HG03045 (cell line): ENCODE measurements at regions not wholly inside any gene's neighbourhood (a gene's known extent, or its start where the extent isn't known, plus 50 kb on each side); places are given as distances from the start of the nearest gene placed in this dataset.

Source experiments
- ATAC-seq: cut with Tn5 transposase; IDR thresholded peaks from one replicate; pipeline ENCODE4 v1.9.1; 2021; ENCODE audit warnings: mild to moderate bottlenecking, moderate library complexity; ENCODE audit not compliant: unreplicated experiment

DNA sequence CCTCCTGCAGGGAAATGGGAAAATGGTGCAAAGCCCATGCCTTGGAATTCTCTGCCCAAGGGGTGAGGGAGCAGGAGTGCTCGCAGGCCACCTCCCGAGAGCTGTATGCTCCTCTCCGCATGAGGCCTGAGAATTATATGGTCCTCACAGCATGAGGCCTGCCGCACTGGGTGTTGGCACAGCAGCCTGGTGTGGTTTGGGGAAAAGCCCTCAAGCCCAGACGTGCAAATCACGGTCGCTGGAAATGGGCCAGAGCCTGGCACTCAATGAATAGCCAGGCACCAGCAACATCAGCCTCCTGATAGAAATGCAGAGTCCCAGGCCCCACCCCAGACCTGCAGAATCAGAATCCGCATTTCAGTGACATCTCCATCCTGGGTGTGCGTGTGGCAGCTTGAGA is 156.4 kb upstream of the FOXF1 start:
- ATAC-seq, result no peak

DNA sequence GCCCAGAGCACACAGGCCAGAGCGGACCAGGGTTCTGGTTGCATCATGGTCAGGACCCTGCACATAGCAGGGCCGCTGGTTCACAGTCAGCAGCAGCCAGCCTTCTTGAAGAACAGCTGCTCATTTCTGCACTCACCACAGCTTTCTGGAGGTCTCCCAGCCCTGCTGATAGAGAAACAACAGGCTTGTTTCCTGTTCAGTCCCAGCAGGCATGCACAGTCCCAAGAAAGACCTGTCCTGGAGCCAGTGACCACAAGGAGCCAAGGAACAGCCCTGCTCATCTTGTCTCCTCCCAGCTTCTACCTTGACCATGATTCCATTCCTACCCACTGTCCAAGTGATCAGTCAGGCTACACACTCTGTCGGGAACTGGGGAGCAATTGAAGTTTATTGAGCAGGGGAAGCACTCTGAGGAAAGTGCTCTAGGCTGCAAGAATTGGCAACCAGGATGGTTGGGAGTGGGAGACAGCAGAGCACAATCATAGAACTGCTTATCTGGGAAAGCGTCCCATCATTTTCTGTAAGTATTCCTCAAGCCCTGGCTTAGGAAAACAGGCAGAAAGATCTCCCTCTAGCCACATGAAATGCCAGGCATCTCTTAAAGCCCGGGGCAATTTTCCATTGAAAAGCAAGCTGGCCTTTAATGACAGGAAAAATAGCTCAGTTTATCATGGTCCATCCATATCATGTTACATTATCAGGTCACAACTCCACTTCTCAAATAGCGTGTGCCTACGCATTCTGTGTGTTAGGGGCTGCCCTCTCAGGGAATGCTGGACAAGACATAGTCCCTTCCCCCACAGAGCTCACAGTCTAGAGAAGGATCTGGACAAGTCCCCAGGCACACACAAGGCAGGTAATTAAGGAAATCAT is 155.4 kb upstream of the FOXF1 start:
- ATAC-seq, result no peak

DNA sequence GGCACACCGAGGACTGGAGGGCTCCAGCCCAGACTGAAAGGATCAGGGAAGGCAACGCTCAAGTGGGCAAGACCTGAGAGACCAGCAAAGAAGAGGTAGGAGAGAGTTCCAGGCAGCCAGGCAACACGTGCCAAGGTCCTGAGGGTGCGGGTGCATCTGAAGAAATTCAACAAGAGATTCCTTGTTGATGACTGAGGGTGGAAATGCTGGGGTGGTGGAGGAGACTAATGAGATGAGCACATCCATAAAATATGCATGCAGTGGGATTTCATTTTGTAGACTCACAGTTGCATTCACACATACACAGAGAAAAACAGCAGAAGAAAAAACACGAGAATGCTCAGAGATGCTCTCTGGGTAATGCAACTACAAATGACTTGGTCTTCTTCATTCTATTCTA is 154.8 kb upstream of the FOXF1 start:
- ATAC-seq, result no peak

DNA sequence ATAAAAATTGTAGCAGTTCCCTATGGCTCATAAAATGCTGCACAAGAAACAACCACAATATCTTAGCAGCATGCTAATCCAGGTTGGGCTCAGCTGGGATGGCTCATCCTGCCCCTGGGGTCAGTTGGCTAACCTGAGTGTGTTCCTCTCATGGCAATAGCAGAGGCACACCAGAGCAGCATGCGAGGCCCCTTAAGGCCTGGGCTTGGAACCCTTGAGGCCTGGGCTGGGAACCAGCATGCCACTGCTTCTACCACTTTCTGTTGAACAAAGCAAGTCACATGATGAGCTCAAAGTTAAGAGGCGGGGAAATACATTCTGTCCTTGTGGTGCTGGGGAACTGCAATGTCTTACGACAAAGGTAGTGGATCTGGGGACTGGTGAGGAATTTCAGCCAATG is 154.4 kb upstream of the FOXF1 start:
- ATAC-seq, result no peak

DNA sequence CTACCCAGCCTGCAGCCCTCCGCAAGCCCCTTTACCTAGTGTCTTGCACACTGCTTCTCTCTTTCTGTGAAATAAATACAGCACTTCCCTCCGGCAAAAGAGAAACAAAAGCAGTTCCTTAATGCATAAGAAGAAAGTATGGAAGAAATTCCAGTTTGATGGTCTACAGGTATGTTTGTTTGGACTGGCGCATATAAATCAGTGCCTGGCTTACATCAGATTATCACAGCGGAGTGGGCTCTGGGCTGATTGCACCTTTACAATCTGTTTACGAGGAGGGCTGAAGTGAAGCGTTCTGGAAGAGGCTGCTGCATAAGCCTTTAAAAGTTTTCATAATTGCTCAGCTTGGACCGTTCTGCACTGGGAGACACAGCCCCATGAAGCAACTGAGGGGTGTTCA is 153.5 kb upstream of the FOXF1 start:
- ATAC-seq, result no peak

DNA sequence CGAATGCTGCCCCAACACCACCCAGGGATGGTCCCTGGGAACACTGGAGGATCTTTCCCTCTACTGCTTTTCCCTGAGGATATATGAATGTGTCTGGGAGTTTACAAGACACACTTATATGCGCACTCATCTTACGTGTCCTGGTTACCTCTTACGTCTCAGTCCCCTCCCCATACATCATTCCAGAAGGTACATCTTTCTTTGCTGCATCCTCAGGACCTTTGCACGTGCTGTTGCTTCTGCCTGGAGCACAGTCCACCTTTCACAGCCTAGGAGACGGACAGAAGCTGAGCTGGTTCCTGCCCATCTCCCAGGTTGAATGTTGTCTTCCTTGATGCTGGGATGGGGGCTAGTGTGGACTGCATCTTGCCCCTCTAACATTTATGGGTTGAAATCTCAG is 153.0 kb upstream of the FOXF1 start:
- no peak for ATAC-seq

DNA sequence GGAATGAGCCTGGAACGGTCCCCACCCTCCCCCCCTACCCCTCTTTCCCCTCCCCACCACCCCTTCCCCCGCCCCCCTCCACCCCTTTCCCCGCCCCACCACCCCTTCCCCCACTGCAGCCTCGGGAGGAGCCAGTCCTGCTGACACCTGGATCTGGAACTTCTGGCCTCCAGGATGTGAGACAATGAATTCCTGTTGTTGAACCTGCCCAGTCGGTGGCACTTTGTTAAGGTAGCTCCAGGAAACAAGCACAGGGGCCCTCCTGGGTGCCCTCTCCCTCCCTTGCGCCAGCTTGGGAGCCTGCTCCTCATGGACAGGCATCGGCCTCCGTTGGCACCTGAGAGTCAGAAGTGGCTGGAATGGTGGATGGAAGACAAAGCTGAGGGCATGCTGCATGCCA is 152.4 kb upstream of the FOXF1 start:
- no peak for ATAC-seq

DNA sequence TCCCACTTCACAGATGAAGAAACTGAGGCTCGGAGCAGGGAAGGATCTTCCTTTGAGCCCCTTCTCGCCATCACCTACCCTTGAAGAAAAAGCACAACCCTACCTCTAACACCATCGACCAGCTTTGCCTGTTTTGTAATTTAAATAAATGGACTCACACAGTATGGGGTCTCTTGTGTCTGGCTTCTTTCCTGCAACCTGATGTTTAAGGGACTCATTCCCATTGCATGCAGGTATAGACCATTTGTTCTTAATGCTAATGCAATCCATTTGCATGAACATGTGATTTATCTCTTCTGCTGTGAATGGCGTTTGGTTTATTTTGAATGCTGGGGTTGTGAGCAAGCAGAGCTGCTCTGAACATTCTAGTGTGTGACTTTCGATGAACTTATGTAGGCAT is 150.8 kb upstream of the FOXF1 start:
- no peak for ATAC-seq

DNA sequence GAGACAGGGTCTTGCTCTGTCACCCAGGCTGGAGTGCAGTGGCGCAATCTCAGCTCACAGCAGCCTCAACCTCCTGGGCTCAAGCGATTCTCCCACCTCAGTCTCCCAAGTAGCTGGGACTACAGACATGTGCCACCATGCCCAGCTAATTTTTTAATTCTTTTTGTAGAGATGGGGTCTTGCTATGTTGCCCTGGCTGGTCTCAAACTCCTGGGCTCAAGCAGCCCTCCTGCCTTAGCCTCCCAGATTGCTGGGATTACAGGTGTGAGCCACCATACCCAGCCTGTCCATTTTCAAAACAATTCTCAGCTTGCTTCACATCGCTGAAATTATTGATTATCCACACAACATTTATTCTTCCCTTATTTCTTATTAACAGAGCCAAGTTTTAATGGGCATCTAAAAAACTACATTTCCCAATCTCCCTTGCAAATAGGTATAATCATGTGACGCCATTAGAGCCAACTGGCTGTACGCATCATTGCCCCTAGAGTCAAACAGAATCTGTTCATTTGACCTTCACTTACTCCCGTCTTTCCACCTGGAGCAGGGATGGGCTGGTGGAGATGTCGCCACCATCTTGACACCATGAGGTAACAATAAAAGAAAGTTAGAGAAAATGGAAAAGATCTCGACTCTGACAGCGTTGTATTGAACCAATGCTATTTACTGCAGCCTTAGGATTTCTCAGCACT is 148.0 kb upstream of the FOXF1 start:
- ATAC-seq, result no peak

DNA sequence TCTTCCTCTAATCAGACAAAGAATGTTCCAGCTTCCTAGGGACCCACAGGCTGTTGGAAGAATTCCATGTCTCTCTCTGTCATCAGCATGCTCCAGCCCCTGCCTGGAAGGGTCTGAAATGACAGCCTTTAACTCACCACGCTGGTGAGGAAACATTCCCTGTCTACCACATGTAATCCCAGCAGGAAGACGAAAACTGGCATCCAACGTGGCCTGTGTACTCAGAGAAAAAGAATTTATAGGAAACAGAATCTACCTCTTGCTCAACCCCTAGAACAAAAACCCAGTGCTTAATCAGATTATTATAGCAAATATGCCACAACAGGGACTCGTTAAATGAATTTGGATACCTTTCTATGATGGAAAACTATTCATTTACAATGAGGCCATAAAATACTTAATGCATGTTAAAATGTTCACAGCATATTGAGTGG is 147.3 kb upstream of the FOXF1 start:
- no peak for ATAC-seq

DNA sequence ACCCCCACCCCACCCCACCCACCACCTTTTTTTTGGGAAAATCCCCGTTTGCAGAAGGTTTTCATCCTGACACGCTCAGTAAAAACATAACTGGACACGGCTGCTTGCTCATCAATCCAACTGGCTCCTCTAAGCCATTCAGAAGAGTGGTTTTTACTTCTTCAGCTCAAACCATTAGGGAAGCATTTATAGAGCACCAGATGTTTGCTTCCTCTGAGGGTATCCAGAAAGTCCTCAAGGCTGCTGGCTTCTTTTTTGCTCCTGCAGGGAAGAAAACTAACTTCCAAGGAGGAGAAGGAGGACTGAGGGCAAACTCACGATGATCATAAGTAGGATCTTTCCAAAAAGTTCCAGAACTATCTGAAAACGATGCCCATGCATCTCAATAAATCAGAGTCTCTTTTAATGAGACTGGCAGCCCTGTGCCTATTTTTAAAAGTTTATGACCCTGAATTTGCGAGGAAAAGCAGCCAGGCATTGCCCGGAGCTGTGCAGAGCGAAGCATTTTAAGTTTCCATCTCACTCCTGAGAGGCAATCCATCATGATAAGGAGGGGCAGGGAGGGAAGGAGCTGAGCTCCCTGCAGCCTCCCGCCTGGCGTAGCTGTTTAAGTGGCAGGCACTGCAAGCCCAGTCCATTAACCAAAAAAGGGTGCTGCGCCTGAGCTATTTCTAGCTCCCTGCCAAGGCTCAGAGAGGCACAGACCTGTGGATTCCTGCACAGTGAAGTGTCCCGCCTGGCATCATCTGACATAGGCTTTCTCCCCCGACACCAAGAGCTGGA is 146.3 kb upstream of the FOXF1 start:
- no peak for ATAC-seq

DNA sequence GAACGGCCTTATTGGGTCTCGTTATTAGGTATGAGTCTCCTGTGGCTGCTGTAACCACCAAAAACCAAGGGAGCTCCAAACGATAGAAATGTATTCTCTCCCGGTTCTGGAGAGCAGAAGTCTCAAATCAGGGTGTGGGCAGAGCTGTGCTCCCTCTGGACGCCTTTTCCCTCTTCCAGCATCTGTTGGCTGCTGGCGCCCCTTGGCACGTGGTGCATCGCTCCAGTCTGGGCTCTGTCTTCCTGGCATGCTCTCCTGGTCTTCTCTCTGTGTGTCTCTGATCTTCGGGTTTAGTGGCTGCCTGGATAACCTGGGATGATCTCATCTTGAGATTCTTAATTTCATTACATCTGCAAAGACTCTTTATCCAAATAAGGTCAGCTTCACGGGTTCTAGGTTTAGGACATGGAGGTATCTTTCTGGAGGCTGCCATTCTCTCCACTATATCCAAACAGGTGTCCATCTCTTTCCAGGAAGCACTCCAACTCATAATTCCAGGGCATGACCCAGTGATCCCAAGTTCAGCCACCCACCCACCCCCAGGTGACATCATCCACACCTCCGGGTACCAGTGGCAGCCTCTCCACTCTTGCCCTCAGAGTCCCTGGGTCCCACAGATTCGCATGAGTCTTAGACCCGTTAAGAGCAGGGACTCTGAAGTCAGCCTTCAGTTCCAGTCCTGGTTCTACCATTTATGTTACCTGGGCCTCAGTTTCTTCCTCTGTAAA is 145.5 kb upstream of the FOXF1 start:
- no peak for ATAC-seq

DNA sequence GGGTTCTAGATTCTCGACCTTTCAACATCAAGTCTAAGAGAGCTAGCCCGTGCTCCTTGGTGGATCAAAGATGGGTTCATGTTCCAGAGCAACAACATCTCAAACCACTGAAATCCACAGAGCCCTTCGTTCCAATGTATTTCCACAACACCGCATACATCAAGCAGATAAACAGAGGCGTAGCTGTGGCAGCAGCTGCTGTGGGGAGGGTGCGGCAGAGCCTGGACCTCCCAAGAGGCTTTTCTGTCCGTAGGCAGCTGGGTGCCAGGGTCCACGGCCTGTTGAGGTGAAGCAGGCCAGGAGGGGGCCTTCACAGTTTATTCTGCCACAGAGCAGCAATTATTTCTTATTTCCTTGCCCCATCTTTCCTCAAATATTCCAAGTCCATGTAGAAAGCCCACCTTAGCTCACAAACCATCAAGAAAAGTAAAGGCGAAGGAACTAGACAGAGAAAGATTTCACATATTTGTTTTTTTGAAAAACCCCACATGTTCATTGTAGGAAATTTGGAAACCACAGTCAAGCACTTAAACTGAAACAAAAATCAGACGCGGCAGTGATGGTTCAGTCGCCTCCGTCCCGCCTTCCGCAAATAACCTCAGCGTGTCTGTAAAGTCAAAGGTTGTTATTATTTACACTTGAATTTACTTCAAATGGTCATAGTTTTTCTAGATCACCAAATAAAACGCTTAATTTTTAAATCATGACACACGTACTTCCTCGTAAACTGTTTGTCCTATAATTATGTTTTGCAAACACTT is 144.6 kb upstream of the FOXF1 start:
- no peak for ATAC-seq

DNA sequence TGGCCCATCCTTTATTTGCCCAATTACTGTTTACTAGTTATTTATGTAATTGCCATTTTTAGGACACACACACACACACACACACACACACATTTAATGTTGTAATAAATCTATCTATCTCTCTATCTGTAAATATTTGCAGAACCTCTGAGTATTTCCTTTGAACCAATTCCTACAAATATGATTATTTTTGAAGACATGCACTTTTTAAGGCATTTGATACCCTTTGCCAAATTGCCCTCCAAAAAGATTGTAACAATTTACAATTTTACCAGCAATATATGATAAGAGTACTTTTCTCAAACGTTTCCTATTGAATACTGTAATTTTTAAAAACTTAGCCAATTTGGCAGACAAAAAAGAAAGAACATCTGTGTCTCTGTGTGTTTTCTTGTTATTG is 143.8 kb upstream of the FOXF1 start:
- ATAC-seq, result no peak

DNA sequence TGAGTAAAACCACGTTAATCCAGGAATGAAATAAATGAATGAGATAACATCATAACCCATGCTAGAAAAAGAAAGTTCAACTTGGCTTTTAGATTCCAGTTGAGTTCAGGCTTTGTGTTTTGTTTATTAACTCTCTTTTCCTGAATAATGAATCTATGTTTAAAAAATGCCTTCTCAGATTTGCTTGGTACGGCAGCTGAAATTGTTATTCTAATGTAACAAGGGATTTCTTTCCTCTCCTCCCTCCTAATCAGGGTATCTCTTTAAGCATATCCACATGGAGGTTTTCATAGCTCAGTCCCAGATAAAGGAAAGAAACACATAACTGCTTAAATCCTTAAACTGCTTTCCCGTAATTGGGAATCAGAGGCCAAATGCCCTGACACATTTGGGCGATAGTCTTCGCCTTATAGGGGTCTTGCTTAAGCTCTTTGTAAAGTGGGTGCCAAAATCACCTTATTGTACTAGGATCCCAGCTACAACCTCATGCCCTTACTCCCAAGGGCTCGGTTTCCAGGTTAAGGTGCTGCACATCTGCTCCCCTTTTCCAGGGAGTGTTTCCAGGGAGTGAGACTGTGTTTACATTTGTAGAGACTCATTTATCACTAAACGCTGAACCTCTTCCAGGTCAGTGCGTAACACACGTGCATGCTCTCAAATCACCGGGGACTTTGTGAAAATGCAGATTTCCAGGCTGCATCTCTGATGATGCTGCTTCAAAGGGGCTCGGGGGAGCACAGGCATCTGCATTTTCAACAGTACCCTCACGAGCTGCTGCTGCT is 142.8 kb upstream of the FOXF1 start:
- no peak for ATAC-seq

DNA sequence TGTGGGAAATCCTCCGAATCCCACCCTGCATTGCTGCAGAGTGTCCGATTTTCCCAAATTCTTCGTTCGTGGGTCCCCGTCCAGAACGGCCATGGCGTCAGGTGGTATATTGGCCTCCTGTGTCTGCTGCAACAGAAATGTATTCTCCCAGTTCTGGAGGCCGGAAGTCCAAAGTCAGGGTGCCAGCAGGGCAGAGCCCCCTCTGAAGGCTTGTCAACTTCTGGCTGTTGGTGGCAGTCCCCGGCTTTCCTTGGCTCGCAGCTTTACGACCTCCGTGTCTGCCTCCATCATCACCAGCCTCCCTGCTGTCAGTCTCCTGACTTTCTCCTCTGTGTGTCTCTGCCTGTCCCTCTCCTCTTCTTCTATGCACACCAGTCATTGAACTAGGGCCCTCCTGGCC is 142.1 kb upstream of the FOXF1 start:
- no peak for ATAC-seq

DNA sequence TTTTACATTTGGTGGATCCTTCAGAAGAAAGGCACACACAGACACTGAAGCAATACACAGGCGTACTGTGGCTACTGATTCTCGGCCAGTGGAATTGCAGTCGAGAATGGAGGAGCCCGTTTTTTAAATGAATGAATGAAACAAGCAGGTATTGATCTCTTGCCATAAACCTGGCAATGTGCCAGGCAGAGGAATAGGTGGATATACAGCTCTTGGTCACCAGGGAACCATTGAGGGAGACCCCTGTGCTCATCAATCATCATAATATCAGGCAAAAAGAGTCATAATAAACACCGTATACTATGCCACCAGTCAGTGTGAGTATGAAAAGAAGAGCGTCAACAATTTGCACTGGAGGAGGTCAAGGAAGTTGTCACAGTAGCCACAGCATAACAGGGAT is 140.3 kb upstream of the FOXF1 start:
- ATAC-seq, result no peak

DNA sequence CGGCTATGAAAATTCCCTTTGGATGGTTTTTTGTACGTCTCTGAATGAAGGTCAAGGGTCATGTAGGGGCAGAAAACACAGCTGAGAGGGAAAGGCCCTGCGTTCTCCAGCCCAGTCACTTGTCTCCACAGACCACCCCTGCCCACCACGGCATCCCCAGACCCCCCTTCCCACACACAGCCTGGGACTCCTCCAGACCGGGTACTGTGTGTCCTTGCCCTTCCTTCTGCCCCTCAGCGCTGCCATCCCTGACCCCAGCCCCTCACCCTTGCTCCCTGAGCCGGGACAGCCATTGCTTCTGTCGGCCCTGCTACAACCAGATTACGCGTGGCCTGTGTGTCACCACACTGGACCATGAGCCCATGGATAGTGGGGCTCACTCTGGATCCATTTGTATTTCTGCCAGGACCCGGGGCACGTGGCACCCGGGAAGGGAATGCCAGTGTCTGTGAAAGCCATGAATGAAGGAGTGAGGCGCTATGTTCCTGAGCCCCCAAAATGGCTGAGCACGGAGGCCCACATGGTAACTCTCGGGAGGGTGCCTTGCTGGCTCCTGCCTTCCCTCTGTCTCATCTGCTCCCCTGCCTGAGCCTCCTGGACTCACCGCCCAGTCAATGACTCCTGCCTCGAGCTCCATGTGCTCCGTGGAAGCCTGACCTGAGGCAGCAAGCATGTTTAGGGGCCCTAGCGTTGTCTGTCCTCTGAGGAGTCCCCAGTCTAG is 139.1 kb upstream of the FOXF1 start:
- no peak for ATAC-seq

DNA sequence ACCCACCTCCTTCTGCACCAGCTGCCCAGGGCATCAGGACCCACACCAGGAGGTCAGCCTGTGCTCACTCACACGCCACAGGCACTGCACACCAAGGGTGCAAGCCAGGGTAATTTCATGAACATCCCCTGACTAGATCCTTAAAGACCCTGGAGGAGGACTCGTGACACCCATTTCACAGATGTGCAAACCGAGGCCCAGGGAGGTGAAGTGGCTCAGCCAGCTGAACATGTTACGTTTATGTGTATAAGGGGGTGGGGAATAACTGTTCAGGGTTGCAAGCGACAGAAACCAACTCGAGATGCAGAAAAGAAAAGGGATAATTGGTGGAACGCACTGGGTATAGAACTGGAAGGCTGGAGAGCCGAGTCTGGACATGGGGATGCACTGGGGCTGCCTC is 138.1 kb upstream of the FOXF1 start:
- no peak for ATAC-seq
